PC-9 (cell line): ENCODE measurements at regions not wholly inside any gene's neighbourhood (a gene's known extent, or its start where the extent isn't known, plus 50 kb on each side); places are given as distances from the start of the nearest gene placed in this dataset.

Experiments
- BruUV-seq: library from RNA; stranded (reverse); fragments of 400-500 nt; replicated peaks from 2 replicates; lab custom pipeline; 2021; lab: Mats Ljungman, UMichigan
- CTCF ChIA-PET: fragments of 300-600 bp; sonication (Branson Sonifier 250); formaldehyde crosslinking; loops from one replicate; lab custom pipeline; 2022; ENCODE audit warnings: antibody characterized with exemption; lab: Charles Lee
- POLR2A ChIA-PET: fragments of 300-600 bp; sonication (Branson Sonifier 250); formaldehyde crosslinking; loops from one replicate; lab custom pipeline; 2022; ENCODE audit warnings: antibody characterized with exemption; ENCODE audit not compliant: unreplicated experiment; lab: Charles Lee
- DNase-seq, 2 experiments: peaks; one replicate each; pipeline versions ENCODE4 v3.0.0 to v3.0.0-alpha.2; 2015 to 2022; ENCODE audit warnings: mixed read lengths in 1 of 2
- H2AFZ ChIP-seq: fragments of 200-600 bp; sonication (generic); 2 replicates; pipeline ENCODE4 v1.8.1; 2017; ENCODE audit warnings: antibody characterized with exemption
- H3F3A ChIP-seq: fragments of 200-600 bp; sonication (generic); 2 replicates; pipeline ENCODE4 v1.8.1; 2017; ENCODE audit warnings: antibody characterized with exemption, mild to moderate bottlenecking, low read depth; ENCODE audit not compliant: insufficient read depth
- H3K27ac ChIP-seq: fragments of 200-600 bp; sonication (generic); 2 replicates; pipeline ENCODE4 v1.6.1; 2016; ENCODE audit warnings: mixed run types
- H3K27me3 ChIP-seq: fragments of 200-600 bp; sonication (generic); 2 replicates; pipeline ENCODE4 v1.6.1; 2016; ENCODE audit warnings: low read depth, mixed run types; ENCODE audit not compliant: insufficient read depth
- H3K36me3 ChIP-seq: fragments of 200-600 bp; sonication (generic); 2 replicates; pipeline ENCODE4 v1.6.1; 2016; ENCODE audit warnings: low read depth, mixed run types
- H3K4me1 ChIP-seq: fragments of 200-600 bp; sonication (generic); replicated peaks from 2 replicates; pipeline ENCODE4 v1.6.1; 2016; ENCODE audit warnings: mixed run types; ENCODE audit not compliant: insufficient read depth
- H3K4me2 ChIP-seq: fragments of 200-600 bp; sonication (generic); 2 replicates; pipeline ENCODE4 v1.6.1; 2017; ENCODE audit warnings: mixed run types
- H3K4me3 ChIP-seq: fragments of 200-600 bp; sonication (generic); 2 replicates; pipeline ENCODE4 v1.6.1; 2016; ENCODE audit warnings: mixed run types
- H3K79me2 ChIP-seq: fragments of 200-600 bp; sonication (generic); 2 replicates; pipeline ENCODE4 v1.6.1; 2017; ENCODE audit warnings: low read depth, mixed run types
- H3K9me2 ChIP-seq: fragments of 200-600 bp; sonication (generic); 2 replicates; pipeline ENCODE4 v1.8.1; 2017; ENCODE audit warnings: mild to moderate bottlenecking; ENCODE audit not compliant: insufficient read depth
- H3K9me3 ChIP-seq: fragments of 200-600 bp; sonication (generic); 2 replicates; pipeline ENCODE4 v1.8.1; 2016; ENCODE audit warnings: low read depth; ENCODE audit not compliant: insufficient read depth
- H4K20me1 ChIP-seq: fragments of 200-600 bp; sonication (generic); 2 replicates; pipeline ENCODE4 v1.8.1; 2017; ENCODE audit not compliant: insufficient read depth
- EZH2 ChIP-seq: fragments of 200-600 bp; sonication (generic); IDR thresholded peaks from 2 replicates; pipeline ENCODE4 v1.8.0; 2017; ENCODE audit warnings: antibody characterized with exemption, low read depth
- intact Hi-C: fragments of 100-400 bp; cut with micrococcal nuclease; formaldehyde crosslinking; loops from one replicate; pipeline ENCODE4 v1.10.0; 2022; ENCODE audit not compliant: unreplicated experiment
- TF ChIP-seq, protein P1 (sequence below): fragments of 200-600 bp; sonication (generic); conservative IDR thresholded peaks from 2 replicates; pipeline ENCODE4 v1.6.1; 2017; ENCODE audit warnings: mixed run types, antibody characterized with exemption, mild to moderate bottlenecking, moderate library complexity

DNA sequence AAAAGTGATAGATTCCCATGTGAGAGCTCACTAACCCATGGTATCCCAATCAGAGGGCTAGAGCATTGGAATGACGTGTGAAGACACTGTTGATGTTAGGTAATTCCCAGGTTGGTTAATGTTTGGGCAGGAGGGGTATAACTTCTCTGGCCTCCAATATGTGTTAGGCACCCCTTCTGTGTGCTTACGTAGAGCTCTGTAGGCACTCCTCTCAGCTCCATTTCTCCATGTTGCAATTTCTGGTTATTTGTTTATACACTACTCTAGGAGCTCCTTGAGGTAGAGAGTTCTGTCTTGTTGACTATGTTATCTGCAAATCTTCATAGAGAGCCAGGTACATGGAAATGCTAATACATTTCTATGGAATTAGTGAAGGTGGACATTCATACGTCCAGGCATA, 153.5 kb downstream of the RPIA start:
- CTCF ChIA-PET: no interaction called here
- POLR2A ChIA-PET: no interaction called here

DNA sequence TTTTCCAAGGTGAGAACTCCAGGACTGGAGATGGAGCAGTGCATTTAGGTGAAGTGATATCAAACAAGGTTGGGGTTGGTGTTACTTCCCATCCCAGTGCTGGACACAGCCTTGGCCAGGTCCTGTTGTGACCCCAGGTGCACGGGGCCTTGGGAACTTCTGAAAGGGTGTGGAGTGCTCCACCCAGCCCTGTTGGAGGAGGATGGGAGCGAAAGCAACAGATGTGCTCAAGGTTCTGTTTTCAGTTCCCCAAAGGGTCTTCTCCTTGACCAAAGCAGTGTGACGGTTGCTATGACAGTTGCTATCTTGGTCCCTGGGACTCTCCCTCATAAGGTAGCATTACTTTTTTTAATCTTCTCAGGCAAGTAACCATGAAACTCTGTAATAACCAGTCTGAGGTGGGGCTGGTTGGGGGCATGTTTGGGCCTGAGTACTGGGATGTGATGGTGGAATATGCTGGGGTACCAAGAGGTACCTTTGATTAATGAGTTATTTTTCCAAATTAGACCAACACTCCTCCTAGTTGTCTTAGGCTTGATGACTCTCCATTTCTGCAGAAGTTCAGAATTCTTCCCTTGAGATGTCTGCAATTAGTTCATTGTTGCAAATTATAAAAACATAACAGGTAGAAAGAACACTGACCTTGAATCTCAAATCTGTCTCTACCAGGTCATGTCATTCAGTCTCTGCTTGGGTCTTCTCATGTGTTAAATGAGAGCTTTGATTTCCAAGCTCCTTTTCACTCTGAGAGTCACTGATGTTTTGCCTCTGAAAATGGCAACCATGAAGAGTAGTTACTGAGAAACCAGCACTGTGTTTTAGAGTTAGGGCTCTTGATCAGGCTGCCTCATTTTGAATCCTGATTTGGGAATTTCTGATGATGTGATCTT, 154.5 kb downstream of the RPIA start:
- Histone ChIP-seq H3K27ac (no peak overlapping the region), H3K4me1 (no peaks in the 10 kb centered on the region), H3F3A (no peaks in the 10 kb centered on the region), H4K20me1 (no peaks in the 10 kb centered on the region), H3K4me2 (no peak overlapping the region), H3K4me3 (no peak overlapping the region), H3K9me2 (no peaks in the 10 kb centered on the region), H3K79me2 (no peaks in the 10 kb centered on the region), H2AFZ (no peak overlapping the region), H3K27me3 (peaks cover 9% of the 10 kb centered on the region; the same call in 1 of the 2 replicates), H3K36me3 (no peaks in the 10 kb centered on the region), H3K9me3 (no peaks in the 10 kb centered on the region)
- intact Hi-C loops: no loop called here
- no TSS peak for BruUV-seq
- no peak for DNase-seq
- CTCF ChIA-PET: no interaction called here
- POLR2A ChIA-PET: no interaction called here
- TF ChIP-seq, protein P1, sequence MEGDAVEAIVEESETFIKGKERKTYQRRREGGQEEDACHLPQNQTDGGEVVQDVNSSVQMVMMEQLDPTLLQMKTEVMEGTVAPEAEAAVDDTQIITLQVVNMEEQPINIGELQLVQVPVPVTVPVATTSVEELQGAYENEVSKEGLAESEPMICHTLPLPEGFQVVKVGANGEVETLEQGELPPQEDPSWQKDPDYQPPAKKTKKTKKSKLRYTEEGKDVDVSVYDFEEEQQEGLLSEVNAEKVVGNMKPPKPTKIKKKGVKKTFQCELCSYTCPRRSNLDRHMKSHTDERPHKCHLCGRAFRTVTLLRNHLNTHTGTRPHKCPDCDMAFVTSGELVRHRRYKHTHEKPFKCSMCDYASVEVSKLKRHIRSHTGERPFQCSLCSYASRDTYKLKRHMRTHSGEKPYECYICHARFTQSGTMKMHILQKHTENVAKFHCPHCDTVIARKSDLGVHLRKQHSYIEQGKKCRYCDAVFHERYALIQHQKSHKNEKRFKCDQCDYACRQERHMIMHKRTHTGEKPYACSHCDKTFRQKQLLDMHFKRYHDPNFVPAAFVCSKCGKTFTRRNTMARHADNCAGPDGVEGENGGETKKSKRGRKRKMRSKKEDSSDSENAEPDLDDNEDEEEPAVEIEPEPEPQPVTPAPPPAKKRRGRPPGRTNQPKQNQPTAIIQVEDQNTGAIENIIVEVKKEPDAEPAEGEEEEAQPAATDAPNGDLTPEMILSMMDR: no peak
- TF ChIP-seq EZH2: no peak

More for the DNA sequence above, 153.5 kb downstream of the RPIA start:
- no peak for DNase-seq
- Histone ChIP-seq H3K79me2 (no peaks in the 10 kb centered on the region), H2AFZ (no peak overlapping the region), H3K4me2 (no peak overlapping the region), H4K20me1 (no peaks in the 10 kb centered on the region), H3F3A (no peaks in the 10 kb centered on the region), H3K36me3 (no peaks in the 10 kb centered on the region), H3K4me1 (no peaks in the 10 kb centered on the region), H3K9me3 (no peaks in the 10 kb centered on the region), H3K4me3 (no peak overlapping the region), H3K9me2 (no peaks in the 10 kb centered on the region), H3K27me3 (peaks cover 9% of the 10 kb centered on the region; the same call in 1 of the 2 replicates), H3K27ac (no peak overlapping the region)
- intact Hi-C loops: no loop called here
- TF ChIP-seq, protein P1: no peak
- no peak for TF ChIP-seq EZH2
- BruUV-seq: no TSS peak

DNA sequence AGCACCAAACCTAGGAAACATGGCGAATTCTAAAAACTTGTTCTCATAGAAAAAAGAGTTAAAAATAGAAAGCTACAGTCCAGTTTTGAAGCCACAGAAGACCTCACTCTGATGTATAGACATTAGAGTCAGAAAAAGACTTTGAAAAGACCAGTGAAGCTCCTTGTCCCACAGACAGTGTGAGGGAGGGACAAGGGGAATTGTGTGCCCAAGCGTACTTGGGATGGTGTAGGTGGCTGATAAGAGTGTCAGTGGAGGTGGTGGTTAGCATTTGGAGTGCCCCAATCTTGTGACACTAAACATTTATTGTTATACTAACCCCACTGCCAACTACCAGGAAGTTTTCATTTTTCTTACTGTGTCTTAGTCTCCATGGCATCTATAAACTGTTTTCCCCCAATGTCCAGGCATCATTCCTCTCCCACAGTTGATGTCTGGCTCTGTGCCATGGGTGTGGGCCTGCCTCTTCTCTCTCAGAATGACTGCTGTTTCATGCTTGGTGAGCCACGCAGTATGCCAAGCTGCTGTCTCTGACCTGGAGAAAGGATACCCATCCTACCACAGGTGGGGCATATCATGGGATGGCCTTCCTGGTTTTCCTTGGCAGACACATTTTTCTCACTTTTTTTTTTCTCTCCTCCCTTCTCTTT, 161.4 kb downstream of the RPIA start:
- Histone ChIP-seq H3K27me3 (peaks cover 6% of the 10 kb centered on the region; the same call in 1 of the 2 replicates), H2AFZ (no peak overlapping the region), H3K36me3 (no peaks in the 10 kb centered on the region), H3K9me2 (no peaks in the 10 kb centered on the region), H4K20me1 (no peaks in the 10 kb centered on the region), H3K79me2 (no peaks in the 10 kb centered on the region), H3K27ac (no peak overlapping the region), H3F3A (no peaks in the 10 kb centered on the region), H3K4me2 (no peak overlapping the region), H3K4me3 (no peak overlapping the region), H3K4me1 (no peaks in the 10 kb centered on the region), H3K9me3 (no peaks in the 10 kb centered on the region)
- TF ChIP-seq, protein P1: no peak
- TF ChIP-seq EZH2: no peak
- no peak for DNase-seq
- BruUV-seq: no TSS peak
- intact Hi-C loops: no loop called here
- CTCF ChIA-PET: no interaction called here
- POLR2A ChIA-PET: no interaction called here
